ENCODE measurements at regions not wholly inside any gene's neighbourhood (a gene's known extent, or its start where the extent isn't known, plus 50 kb on each side); places are given as distances from the start of the nearest gene placed in this dataset.

- TF ChIP-seq CTCF (IDR thresholded peaks at IDR 0.05), result no peak
Observed at GRCh38 chr18:42619771-42620170, 495.7 kb downstream of the RIT2 start.

- no peak for TF ChIP-seq CTCF (IDR thresholded peaks at IDR 0.05)
Observed at GRCh38 chr18:42620657-42621056, 494.8 kb downstream of the RIT2 start.

- TF ChIP-seq CTCF (IDR thresholded peaks at IDR 0.05), result no peak
Observed at GRCh38 chr18:42623935-42624334, 491.6 kb downstream of the RIT2 start.

GRCh38 chr18:42632801-42633200 is 482.7 kb downstream of the RIT2 start:
- TF ChIP-seq CTCF (IDR thresholded peaks at IDR 0.05), result no peak

- TF ChIP-seq CTCF (IDR thresholded peaks at IDR 0.05), result no peak
Observed at GRCh38 chr18:42635378-42636048, 480.0 kb downstream of the RIT2 start.

- no peak for TF ChIP-seq CTCF (IDR thresholded peaks at IDR 0.05)
Observed at GRCh38 chr18:42636309-42636708, 479.2 kb downstream of the RIT2 start.

GRCh38 chr18:42640160-42640559 is 475.3 kb downstream of the RIT2 start:
- TF ChIP-seq CTCF (IDR thresholded peaks at IDR 0.05), result no peak

- no peak for TF ChIP-seq CTCF (IDR thresholded peaks at IDR 0.05)
Observed at GRCh38 chr18:42641996-42642395, 473.5 kb downstream of the RIT2 start.

Data from LNCAP (cell line).